T-cell (primary cell): ENCODE measurements at regions not wholly inside any gene's neighbourhood (a gene's known extent, or its start where the extent isn't known, plus 50 kb on each side); places are given as distances from the start of the nearest gene placed in this dataset.

Source experiments
- ATAC-seq, 4 experiments: fragments of 200-7000 bp in 3 of 4; fragments of 150-1000 bp in 1 of 4; cut with Tn5 transposase; replicated peaks in 1 of 4; 1 replicate in 3 of 4; 2 replicates in 1 of 4; pipeline ENCODE4 v1.10.0; 2021; ENCODE audit warnings: moderate library complexity in 3 of 4, mild to moderate bottlenecking in 2 of 4, moderate number of reproducible peaks in 1 of 4
- CTCF ChIA-PET, 2 donors: fragments of 300-600 bp; sonication (Branson Sonifier 250); formaldehyde crosslinking; loops; one replicate each; lab custom pipeline; 2022; ENCODE audit warnings: antibody characterized with exemption in 2 of 2; lab: Charles Lee
- POLR2A ChIA-PET, 2 donors: fragments of 300-600 bp; sonication (Branson Sonifier 250); formaldehyde crosslinking; loops; one replicate each; lab custom pipeline; 2022; ENCODE audit warnings: antibody characterized with exemption in 2 of 2; lab: Charles Lee
- DNase-seq, 35 experiments: peaks; one replicate each; pipeline versions ENCODE4 v3.0.0 to v3.0.0-alpha.2; 2013 to 2023
- H3K27ac ChIP-seq: one replicate; pipeline ENCODE4 v1.5.1; 2013; ENCODE audit warnings: low read length
- H3K27me3 ChIP-seq, 2 experiments: replicated peaks in 1 of 2; 1 replicate in 1 of 2; 2 replicates in 1 of 2; pipeline versions ENCODE4 v1.6.1 to v1.7.0; 2013; ENCODE audit warnings: low read length in 1 of 2, mixed read lengths in 1 of 2; ENCODE audit not compliant: control insufficient read depth in 2 of 2, insufficient read depth in 2 of 2; ENCODE audit errors: extremely low read depth in 1 of 2
- H3K36me3 ChIP-seq, 2 donors: 1 replicate in 1 of 2; 2 replicates in 1 of 2; pipeline versions ENCODE4 v1.6.1 to v1.7.0; 2013; ENCODE audit warnings: low read length in 1 of 2; ENCODE audit not compliant: control insufficient read depth in 2 of 2, insufficient read depth in 1 of 2; ENCODE audit errors: extremely low read depth in 1 of 2
- H3K4me1 ChIP-seq, 2 experiments: 1 replicate in 1 of 2; 2 replicates in 1 of 2; pipeline versions ENCODE4 v1.6.1 to v1.7.0; 2013; ENCODE audit warnings: low read length in 2 of 2, mixed read lengths in 1 of 2; ENCODE audit not compliant: insufficient read depth in 2 of 2, control insufficient read depth in 1 of 2; ENCODE audit errors: extremely low read depth in 1 of 2
- H3K4me3 ChIP-seq, 2 donors: 1 replicate in 1 of 2; 2 replicates in 1 of 2; pipeline versions ENCODE4 v1.5.1 to v1.7.0; 2013; ENCODE audit warnings: mild to moderate bottlenecking in 2 of 2, low read length in 1 of 2, moderate library complexity in 1 of 2; ENCODE audit not compliant: control insufficient read depth in 1 of 2; ENCODE audit errors: extremely low read depth in 1 of 2
- H3K9me3 ChIP-seq: 2 replicates; pipeline ENCODE4 v1.7.0; 2013
- H3K27ac Mint-ChIP-seq, 2 donors: one replicate each; pipeline ENCODE4 v1.8.0; 2020 to 2021; ENCODE audit warnings: mild to moderate bottlenecking in 2 of 2, mixed read lengths in 2 of 2
- H3K27me3 Mint-ChIP-seq, 2 donors: one replicate each; pipeline ENCODE4 v1.8.0; 2021 to 2022; ENCODE audit warnings: mixed read lengths in 2 of 2
- H3K36me3 Mint-ChIP-seq: one replicate; pipeline ENCODE4 v1.8.0; 2021; ENCODE audit warnings: mixed read lengths
- H3K4me1 Mint-ChIP-seq, 3 donors: one replicate each; pipeline ENCODE4 v1.8.0; 2020 to 2022; ENCODE audit warnings: mixed read lengths in 3 of 3, mild to moderate bottlenecking in 1 of 3
- H3K4me3 Mint-ChIP-seq, 3 donors: one replicate each; pipeline ENCODE4 v1.8.0; 2020 to 2022; ENCODE audit warnings: mild to moderate bottlenecking in 3 of 3, mixed read lengths in 3 of 3, moderate library complexity in 3 of 3
- H3K9me3 Mint-ChIP-seq, 3 donors: one replicate each; pipeline ENCODE4 v1.8.0; 2020 to 2022; ENCODE audit warnings: mixed read lengths in 3 of 3
- WGBS: methylation state at CpG from one replicate; pipeline ENCODE4 v1.1.5; 2013; ENCODE audit warnings: missing lambda C conversion rate; ENCODE audit not compliant: insufficient coverage; 5-methylcytosine and 5-hydroxymethylcytosine counted together

DNA sequence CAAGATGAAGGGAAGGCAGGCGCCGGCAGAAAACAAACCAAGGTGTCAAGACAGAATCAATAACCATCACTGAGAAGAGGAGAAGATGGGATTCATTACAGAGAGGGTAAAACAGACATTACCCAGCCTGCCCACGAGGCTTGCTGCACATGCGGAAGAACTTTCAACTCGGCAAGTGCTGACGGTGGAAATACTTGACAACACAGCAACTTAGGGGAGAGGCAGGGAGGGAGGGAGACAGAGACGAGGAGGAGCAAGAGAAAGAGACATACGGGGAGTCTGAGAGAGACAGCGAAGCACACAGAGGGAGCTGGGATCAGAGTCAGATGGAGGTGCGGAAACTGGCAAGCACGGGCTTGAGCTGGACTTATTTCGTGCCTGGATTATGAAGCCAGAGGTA is 129.3 kb upstream of the NECTIN1 start:
- DNase-seq (no peak), ATAC-seq (no peak)
- 71% methylated on average over 9 of the region's 12 CpGs for WGBS
- ChIA-PET POLR2A (no interaction called here), CTCF (no interaction called here)
- no peak overlapping the region for H3K4me3 Mint-ChIP-seq
- H3K4me1 ChIP-seq = no peaks in the 10 kb centered on the region
- no peaks in the 10 kb centered on the region for H3K36me3 ChIP-seq
- no peaks in the 10 kb centered on the region for H3K9me3 ChIP-seq
- no peak overlapping the region for H3K4me3 ChIP-seq
- peaks cover 25 to 39% of the 10 kb centered on the region in 2 donors for H3K27me3 Mint-ChIP-seq
- no peak overlapping the region for H3K27ac ChIP-seq
- H3K4me1 Mint-ChIP-seq = no peaks in the 10 kb centered on the region
- peaks cover 0 to 42% of the 10 kb centered on the region in 2 experiments for H3K27me3 ChIP-seq
- no peaks in the 10 kb centered on the region for H3K36me3 Mint-ChIP-seq
- H3K27ac Mint-ChIP-seq = peak overlapping the region in 1 of 2 donors; percentile 33
- no peaks in the 10 kb centered on the region for H3K9me3 Mint-ChIP-seq

DNA sequence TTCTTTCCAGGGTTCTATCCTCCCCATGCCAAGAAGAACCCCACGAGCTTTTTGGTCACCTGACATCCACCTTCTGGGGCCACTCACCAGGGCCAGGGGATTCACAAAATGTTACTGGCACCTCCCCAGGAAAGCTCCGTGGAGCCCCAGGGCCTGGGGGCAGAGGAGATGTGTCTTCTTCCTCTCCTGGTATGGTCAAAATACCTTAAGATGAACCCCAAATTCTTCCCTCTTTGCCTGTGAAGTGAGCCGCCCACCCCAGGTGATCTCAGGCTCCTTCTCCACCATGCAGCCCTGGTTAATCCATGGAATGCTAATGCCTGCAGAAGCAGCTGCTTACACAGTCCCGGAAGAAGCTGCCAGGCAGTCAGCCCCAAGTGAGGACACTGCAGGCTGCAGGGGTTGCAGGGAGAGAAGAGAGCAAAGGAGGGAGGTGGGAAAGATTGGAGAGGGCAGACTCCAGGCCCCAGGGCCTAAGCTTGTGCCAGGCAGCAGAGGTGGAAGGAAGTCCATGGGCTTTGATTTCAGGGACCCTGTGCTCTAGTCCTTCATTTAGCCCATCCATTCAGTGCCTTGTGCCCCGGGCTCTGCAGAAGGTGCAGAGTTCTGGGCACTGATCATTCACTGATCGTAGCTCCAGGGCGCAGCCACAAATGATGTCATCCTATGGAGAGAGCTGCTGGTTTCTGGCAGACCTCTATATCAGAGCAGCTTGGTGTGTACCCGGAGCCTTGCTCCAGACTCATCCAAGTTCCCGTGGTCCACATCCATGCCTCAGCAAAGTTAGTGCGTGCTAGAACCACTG is 127.9 kb upstream of the NECTIN1 start:
- no peak overlapping the region for H3K4me3 Mint-ChIP-seq
- H3K4me1 Mint-ChIP-seq = no peaks in the 10 kb centered on the region
- peaks cover 0 to 45% of the 10 kb centered on the region in 2 experiments for H3K27me3 ChIP-seq
- peaks cover 22 to 36% of the 10 kb centered on the region in 2 donors for H3K27me3 Mint-ChIP-seq
- H3K36me3 ChIP-seq = no peaks in the 10 kb centered on the region
- no peaks in the 10 kb centered on the region for H3K9me3 ChIP-seq
- no peak for DNase-seq
- no peaks in the 10 kb centered on the region for H3K9me3 Mint-ChIP-seq
- H3K36me3 Mint-ChIP-seq = no peaks in the 10 kb centered on the region
- ChIA-PET POLR2A (no interaction called here), CTCF (no interaction called here)
- no peak overlapping the region for H3K4me3 ChIP-seq
- H3K27ac Mint-ChIP-seq = no peak overlapping the region
- 82% methylated on average over 5 of the region's 10 CpGs for WGBS
- H3K27ac ChIP-seq = no peak overlapping the region
- no peaks in the 10 kb centered on the region for H3K4me1 ChIP-seq
- ATAC-seq = no peak

DNA sequence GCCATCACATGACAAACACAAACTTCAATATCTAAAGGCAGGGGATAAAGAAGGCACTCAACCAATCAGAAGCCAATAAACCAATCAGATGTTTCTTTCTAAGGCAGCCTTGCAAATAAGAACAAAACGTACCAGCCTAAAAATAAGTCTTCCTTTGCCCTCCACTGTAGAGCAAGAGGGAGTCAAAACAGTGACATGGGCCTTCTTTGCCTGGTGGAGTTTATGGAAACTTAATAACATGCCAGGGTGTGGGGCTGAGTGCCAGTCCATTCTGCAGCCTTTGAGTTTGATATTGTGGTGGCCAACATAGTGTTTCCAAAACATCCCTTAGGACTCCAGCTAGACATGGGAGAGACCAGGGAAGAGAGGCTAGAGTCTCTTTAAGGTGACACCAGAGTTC is 126.1 kb upstream of the NECTIN1 start:
- ATAC-seq = no peak
- POLR2A ChIA-PET = no interaction called here
- no peaks in the 10 kb centered on the region for H3K9me3 ChIP-seq
- WGBS = no CpG with 5 or more reads among the region's 1 CpG
- H3K36me3 ChIP-seq = no peaks in the 10 kb centered on the region
- H3K4me1 ChIP-seq = no peaks in the 10 kb centered on the region
- H3K4me3 Mint-ChIP-seq = no peak overlapping the region
- no peak overlapping the region for H3K4me3 ChIP-seq
- no peaks in the 10 kb centered on the region for H3K9me3 Mint-ChIP-seq
- H3K27me3 ChIP-seq = peaks cover 0 to 38% of the 10 kb centered on the region in 2 experiments
- no peak for DNase-seq
- no peak overlapping the region for H3K27ac ChIP-seq
- no peaks in the 10 kb centered on the region for H3K4me1 Mint-ChIP-seq
- CTCF ChIA-PET = no interaction called here
- peaks cover 14 to 22% of the 10 kb centered on the region in 2 donors for H3K27me3 Mint-ChIP-seq
- no peak overlapping the region for H3K27ac Mint-ChIP-seq
- no peaks in the 10 kb centered on the region for H3K36me3 Mint-ChIP-seq

DNA sequence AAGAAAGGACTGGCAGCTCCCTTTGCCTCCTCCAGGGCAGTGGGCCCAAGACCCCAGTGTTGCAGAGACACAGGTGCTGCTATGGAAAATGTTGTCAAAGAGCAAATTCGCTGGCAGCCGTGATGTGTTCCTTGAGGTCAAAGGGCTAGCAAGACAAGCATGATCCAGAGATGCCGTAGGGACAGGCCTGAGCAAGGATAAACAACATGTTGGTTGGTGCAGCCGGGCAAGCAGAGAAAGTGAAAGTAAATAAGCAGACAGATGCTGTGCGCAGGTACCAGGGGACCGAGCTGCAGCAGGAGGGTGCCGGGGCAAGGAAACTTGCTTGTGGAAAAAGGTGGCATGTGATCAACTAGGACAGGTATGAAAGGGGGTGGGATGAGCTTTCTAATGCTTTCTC is 125.5 kb upstream of the NECTIN1 start:
- POLR2A ChIA-PET = no interaction called here
- H3K4me3 ChIP-seq = no peak overlapping the region
- H3K4me3 Mint-ChIP-seq = no peak overlapping the region
- peaks cover 0 to 35% of the 10 kb centered on the region in 2 experiments for H3K27me3 ChIP-seq
- CTCF ChIA-PET = no interaction called here
- WGBS = 75% methylated on average over 6 of the region's 7 CpGs
- no peaks in the 10 kb centered on the region for H3K9me3 Mint-ChIP-seq
- H3K4me1 Mint-ChIP-seq = no peaks in the 10 kb centered on the region
- H3K36me3 ChIP-seq = no peaks in the 10 kb centered on the region
- H3K9me3 ChIP-seq = no peaks in the 10 kb centered on the region
- peaks cover 14 to 22% of the 10 kb centered on the region in 2 donors for H3K27me3 Mint-ChIP-seq
- H3K27ac Mint-ChIP-seq = no peak overlapping the region
- H3K27ac ChIP-seq = no peak overlapping the region
- ATAC-seq (no peak), DNase-seq (no peak)
- H3K36me3 Mint-ChIP-seq = no peaks in the 10 kb centered on the region
- H3K4me1 ChIP-seq = no peaks in the 10 kb centered on the region

DNA sequence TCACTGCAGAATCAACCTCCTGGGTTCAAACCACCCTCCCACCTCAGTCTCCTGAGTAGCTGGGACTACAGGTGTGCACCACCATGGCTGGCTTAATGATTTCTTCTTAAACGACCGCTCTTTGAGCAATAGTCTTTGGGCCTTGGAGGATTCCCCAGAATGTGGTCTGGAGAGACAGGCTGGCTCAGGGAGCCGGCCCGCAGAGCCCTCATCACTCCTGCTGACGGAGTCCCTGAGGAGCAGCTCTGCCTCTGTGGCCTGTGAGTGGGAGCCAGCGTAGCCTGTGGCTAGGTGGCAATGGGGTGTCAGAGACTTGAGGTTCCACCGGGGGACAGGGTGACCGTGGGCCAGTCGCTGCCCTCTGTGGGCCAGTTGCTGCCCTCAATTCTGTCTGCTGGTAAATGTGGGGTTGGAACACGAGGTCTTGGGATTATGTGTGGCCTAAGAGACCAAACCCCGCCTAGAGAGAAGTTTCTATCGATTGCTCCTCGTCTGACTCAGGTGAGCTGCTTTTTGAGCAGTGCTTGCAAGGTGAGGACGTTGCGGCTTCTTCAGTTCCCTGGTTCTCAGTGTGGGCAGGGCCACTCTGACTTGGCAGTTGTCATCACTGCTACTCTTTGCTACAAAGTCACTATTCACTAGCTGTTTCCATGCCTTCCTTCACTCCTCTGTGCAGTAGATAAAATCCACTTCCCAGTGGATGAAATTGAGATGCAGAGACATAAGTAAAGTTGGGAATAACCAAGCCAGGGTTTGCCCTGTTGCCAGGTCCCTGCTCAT is 124.8 kb upstream of the NECTIN1 start:
- H3K27me3 ChIP-seq = peaks cover 0 to 32% of the 10 kb centered on the region in 2 experiments
- no peaks in the 10 kb centered on the region for H3K36me3 ChIP-seq
- ATAC-seq = no peak
- H3K4me1 ChIP-seq = no peaks in the 10 kb centered on the region
- WGBS = 75% methylated on average over 13 of the region's 15 CpGs
- no peak overlapping the region for H3K27ac Mint-ChIP-seq
- no peaks in the 10 kb centered on the region for H3K36me3 Mint-ChIP-seq
- H3K27ac ChIP-seq = no peak overlapping the region
- DNase-seq = no peak
- H3K27me3 Mint-ChIP-seq = peaks cover 14 to 20% of the 10 kb centered on the region in 2 donors
- CTCF ChIA-PET = no interaction called here
- no peaks in the 10 kb centered on the region for H3K9me3 Mint-ChIP-seq
- no peak overlapping the region for H3K4me3 ChIP-seq
- POLR2A ChIA-PET = no interaction called here
- H3K4me3 Mint-ChIP-seq = no peak overlapping the region
- H3K9me3 ChIP-seq = no peaks in the 10 kb centered on the region
- H3K4me1 Mint-ChIP-seq = no peaks in the 10 kb centered on the region

DNA sequence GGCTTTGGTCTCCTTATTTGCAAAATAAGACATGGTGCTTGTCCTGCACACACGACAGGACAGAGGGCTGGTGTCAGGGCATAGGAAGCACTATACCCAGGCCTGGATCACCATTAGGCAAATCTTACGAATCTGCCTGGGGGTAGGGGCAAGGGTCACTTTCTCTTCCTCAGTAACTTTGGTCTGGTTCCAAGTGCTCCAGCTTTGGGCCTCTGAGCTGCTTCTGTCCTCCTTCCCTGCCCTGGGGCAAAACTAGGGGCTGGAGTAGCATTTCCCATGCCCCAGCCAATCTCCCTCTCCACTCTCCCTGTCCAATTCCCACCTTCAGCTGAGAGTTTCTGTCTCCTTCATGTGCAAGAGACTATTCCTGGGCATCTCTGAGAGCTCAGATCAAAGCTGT is 123.7 kb upstream of the NECTIN1 start:
- H3K4me1 Mint-ChIP-seq = no peaks in the 10 kb centered on the region
- no peak overlapping the region for H3K27ac Mint-ChIP-seq
- peaks cover 7 to 9% of the 10 kb centered on the region in 2 donors for H3K27me3 Mint-ChIP-seq
- Histone ChIP-seq H3K27ac (no peak overlapping the region), H3K27me3 (peaks cover 0 to 33% of the 10 kb centered on the region in 2 experiments), H3K4me3 (no peak overlapping the region), H3K36me3 (no peaks in the 10 kb centered on the region), H3K4me1 (no peaks in the 10 kb centered on the region), H3K9me3 (no peaks in the 10 kb centered on the region)
- H3K36me3 Mint-ChIP-seq = no peaks in the 10 kb centered on the region
- 73% methylated on average over 2 of the region's 2 CpGs for WGBS
- no peak for DNase-seq
- ATAC-seq = no peak
- POLR2A ChIA-PET = no interaction called here
- no peak overlapping the region for H3K4me3 Mint-ChIP-seq
- H3K9me3 Mint-ChIP-seq = no peaks in the 10 kb centered on the region
- CTCF ChIA-PET = no interaction called here
